ACC112 (cell line): ENCODE measurements at regions not wholly inside any gene's neighbourhood (a gene's known extent, or its start where the extent isn't known, plus 50 kb on each side); places are given as distances from the start of the nearest gene placed in this dataset.

ENCODE experiments used
- H2AFZ ChIP-seq: fragments of 200-600 bp; sonication (generic); one replicate; pipeline ENCODE4 v1.6.0; 2017; ENCODE audit warnings: antibody characterized with exemption, low read length; ENCODE audit not compliant: unreplicated experiment
- H3K27ac ChIP-seq: fragments of 200-600 bp; sonication (generic); 2 replicates; pipeline ENCODE4 v1.5.1; 2014; ENCODE audit warnings: low read depth, mild to moderate bottlenecking, antibody characterized with exemption, low read length, moderate library complexity
- H3K27me3 ChIP-seq: fragments of 200-600 bp; sonication (generic); 2 replicates; pipeline ENCODE4 v1.6.1; 2014; ENCODE audit warnings: mild to moderate bottlenecking, antibody characterized with exemption, low read length, moderate library complexity, mixed read lengths; ENCODE audit not compliant: insufficient read depth
- H3K36me3 ChIP-seq: fragments of 200-600 bp; sonication (generic); 2 replicates; pipeline ENCODE4 v1.6.1; 2016; ENCODE audit warnings: mild to moderate bottlenecking, antibody characterized with exemption, low read length, moderate library complexity, mixed read lengths; ENCODE audit not compliant: insufficient read depth
- H3K4me1 ChIP-seq: fragments of 200-600 bp; sonication (generic); one replicate; pipeline ENCODE4 v1.6.1; 2016; ENCODE audit warnings: low read length, mixed read lengths; ENCODE audit not compliant: insufficient read depth, unreplicated experiment, control insufficient read depth
- H3K4me3 ChIP-seq: fragments of 200-600 bp; sonication (generic); 2 replicates; pipeline ENCODE4 v1.5.1; 2014; ENCODE audit warnings: mild to moderate bottlenecking, low read depth, low read length
- H3K79me2 ChIP-seq: fragments of 200-600 bp; sonication (generic); one replicate; pipeline ENCODE4 v1.6.0; 2016; ENCODE audit warnings: low read length; ENCODE audit not compliant: control insufficient read depth, unreplicated experiment, insufficient read depth

- no peak overlapping the region for H3K27ac ChIP-seq
- no peaks in the 10 kb centered on the region for H3K4me1 ChIP-seq
- no peaks in the 10 kb centered on the region for H3K79me2 ChIP-seq
- H3K27me3 ChIP-seq, result no peaks in the 10 kb centered on the region
- no peak overlapping the region for H3K4me3 ChIP-seq
- no peak overlapping the region for H2AFZ ChIP-seq
- H3K36me3 ChIP-seq, result no peaks in the 10 kb centered on the region
Measured at GRCh38 chr22:48646216-48646925, 1181.3 kb downstream of the BRD1 start.

GRCh38 chr22:48645766-48646165 is 1181.9 kb downstream of the BRD1 start:
- Histone ChIP-seq H3K36me3 (no peaks in the 10 kb centered on the region), H2AFZ (no peak overlapping the region), H3K79me2 (no peaks in the 10 kb centered on the region), H3K27me3 (no peaks in the 10 kb centered on the region), H3K4me1 (no peaks in the 10 kb centered on the region), H3K4me3 (no peak overlapping the region), H3K27ac (no peak overlapping the region)

GRCh38 chr22:48644997-48645396 is 1182.7 kb downstream of the BRD1 start:
- Histone ChIP-seq H3K27me3 (no peaks in the 10 kb centered on the region), H3K27ac (no peak overlapping the region)

GRCh38 chr22:48644108-48644507 is 1183.6 kb downstream of the BRD1 start:
- Histone ChIP-seq H3K4me3 (no peak overlapping the region), H3K4me1 (no peaks in the 10 kb centered on the region), H3K79me2 (no peaks in the 10 kb centered on the region), H3K36me3 (no peaks in the 10 kb centered on the region), H3K27ac (no peak overlapping the region), H3K27me3 (no peaks in the 10 kb centered on the region), H2AFZ (no peak overlapping the region)

More at GRCh38 chr22:48644997-48645396, 1182.7 kb downstream of the BRD1 start:
- Histone ChIP-seq H3K36me3 (no peaks in the 10 kb centered on the region), H3K4me1 (no peaks in the 10 kb centered on the region), H3K4me3 (no peak overlapping the region), H2AFZ (no peak overlapping the region), H3K79me2 (no peaks in the 10 kb centered on the region)

GRCh38 chr22:48643066-48643731 is 1184.5 kb downstream of the BRD1 start:
- Histone ChIP-seq H3K4me3 (no peak overlapping the region), H2AFZ (no peak overlapping the region), H3K4me1 (no peaks in the 10 kb centered on the region), H3K27me3 (no peaks in the 10 kb centered on the region), H3K79me2 (no peaks in the 10 kb centered on the region), H3K27ac (no peak overlapping the region), H3K36me3 (no peaks in the 10 kb centered on the region)

GRCh38 chr22:48642550-48642949 is 1185.1 kb downstream of the BRD1 start:
- H3K4me1 ChIP-seq, result no peaks in the 10 kb centered on the region

GRCh38 chr22:48641906-48642475 is 1185.7 kb downstream of the BRD1 start:
- Histone ChIP-seq H3K79me2 (no peaks in the 10 kb centered on the region), H3K4me3 (no peak overlapping the region), H3K27ac (no peak overlapping the region), H2AFZ (no peak overlapping the region), H3K4me1 (no peaks in the 10 kb centered on the region), H3K27me3 (no peaks in the 10 kb centered on the region), H3K36me3 (no peaks in the 10 kb centered on the region)

More at GRCh38 chr22:48642550-48642949, 1185.1 kb downstream of the BRD1 start:
- H3K27me3 ChIP-seq, result no peaks in the 10 kb centered on the region
- H3K27ac ChIP-seq, result no peak overlapping the region
- H3K4me3 ChIP-seq, result no peak overlapping the region
- H2AFZ ChIP-seq, result no peak overlapping the region
- no peaks in the 10 kb centered on the region for H3K36me3 ChIP-seq
- no peaks in the 10 kb centered on the region for H3K79me2 ChIP-seq

- no peaks in the 10 kb centered on the region for H3K79me2 ChIP-seq
- H3K27me3 ChIP-seq, result no peaks in the 10 kb centered on the region
- H3K27ac ChIP-seq, result no peak overlapping the region
- no peak overlapping the region for H3K4me3 ChIP-seq
- H3K36me3 ChIP-seq, result no peaks in the 10 kb centered on the region
- H2AFZ ChIP-seq, result no peak overlapping the region
- H3K4me1 ChIP-seq, result no peaks in the 10 kb centered on the region
Measured at GRCh38 chr22:48640890-48641841, 1186.5 kb downstream of the BRD1 start.

GRCh38 chr22:48639896-48640748 is 1187.6 kb downstream of the BRD1 start:
- Histone ChIP-seq H3K4me3 (no peak overlapping the region), H3K27ac (no peak overlapping the region), H3K36me3 (no peaks in the 10 kb centered on the region), H3K79me2 (no peaks in the 10 kb centered on the region), H2AFZ (no peak overlapping the region), H3K27me3 (no peaks in the 10 kb centered on the region), H3K4me1 (no peaks in the 10 kb centered on the region)
